ENCODE measurements at regions not wholly inside any gene's neighbourhood (a gene's known extent, or its start where the extent isn't known, plus 50 kb on each side); places are given as distances from the start of the nearest gene placed in this dataset.

DNA sequence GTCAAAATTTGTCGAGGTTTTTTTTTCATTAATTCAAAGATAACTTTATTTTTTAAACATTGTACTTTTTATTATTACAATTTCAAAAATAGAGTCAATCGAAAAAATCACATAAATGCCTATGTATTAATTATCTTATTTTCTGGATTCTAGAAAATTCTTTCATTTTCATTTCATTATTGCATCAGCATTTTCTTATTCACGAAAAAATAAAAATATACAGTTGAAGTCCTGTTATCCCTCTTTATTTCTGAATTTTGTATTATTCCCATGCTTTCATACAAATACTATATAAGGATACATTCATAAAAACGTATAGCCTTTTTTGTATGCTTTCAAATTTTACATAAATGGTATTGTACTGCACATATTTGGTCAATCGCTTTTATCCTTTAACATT, 681.0 kb upstream of the USP24 start (continued):
- TF ChIP-seq, protein P1, sequence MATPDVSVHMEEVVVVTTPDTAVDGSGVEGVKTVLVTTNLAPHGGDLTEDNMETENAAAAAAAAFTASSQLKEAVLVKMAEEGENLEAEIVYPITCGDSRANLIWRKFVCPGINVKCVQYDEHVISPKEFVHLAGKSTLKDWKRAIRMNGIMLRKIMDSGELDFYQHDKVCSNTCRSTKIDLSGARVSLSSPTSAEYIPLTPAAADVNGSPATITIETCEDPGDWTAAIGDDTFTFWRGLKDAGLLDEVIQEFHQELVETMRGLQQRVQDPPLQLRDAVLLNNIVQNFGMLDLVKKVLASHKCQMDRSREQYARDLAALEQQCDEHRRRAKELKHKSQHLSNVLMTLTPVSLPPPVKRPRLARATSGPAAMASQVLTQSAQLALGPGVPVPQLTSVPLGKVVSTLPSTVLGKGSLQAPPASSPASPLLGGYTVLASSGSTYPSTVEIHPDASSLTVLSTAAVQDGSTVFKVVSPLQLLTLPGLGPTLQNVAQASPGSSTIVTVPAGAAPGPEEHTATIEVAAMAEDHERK (CRISPR knock-in tag; IDR thresholded peaks at IDR 0.05; ENCODE audit: low read depth) = no peak
- TF ChIP-seq, protein P2, sequence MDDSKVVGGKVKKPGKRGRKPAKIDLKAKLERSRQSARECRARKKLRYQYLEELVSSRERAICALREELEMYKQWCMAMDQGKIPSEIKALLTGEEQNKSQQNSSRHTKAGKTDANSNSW (CRISPR knock-in tag; IDR thresholded peaks at IDR 0.05; ENCODE audit: borderline replicate concordance) = no peak
- TF ChIP-seq ZNF446 (CRISPR knock-in tag; IDR thresholded peaks at IDR 0.05) (no peak), FOXA1 (IDR thresholded peaks at IDR 0.05) (no peak), FOXA1 (CRISPR knock-in tag; IDR thresholded peaks at IDR 0.05) (no peak), FOXO1 (CRISPR knock-in tag; IDR thresholded peaks at IDR 0.05) (no peak), ATF7-NPFF (CRISPR knock-in tag; IDR thresholded peaks at IDR 0.05; ENCODE audit: low read depth) (no peak), YEATS4 (CRISPR knock-in tag; IDR thresholded peaks at IDR 0.05; ENCODE audit: borderline replicate concordance) (no peak)
- TF ChIP-seq, protein P3, sequence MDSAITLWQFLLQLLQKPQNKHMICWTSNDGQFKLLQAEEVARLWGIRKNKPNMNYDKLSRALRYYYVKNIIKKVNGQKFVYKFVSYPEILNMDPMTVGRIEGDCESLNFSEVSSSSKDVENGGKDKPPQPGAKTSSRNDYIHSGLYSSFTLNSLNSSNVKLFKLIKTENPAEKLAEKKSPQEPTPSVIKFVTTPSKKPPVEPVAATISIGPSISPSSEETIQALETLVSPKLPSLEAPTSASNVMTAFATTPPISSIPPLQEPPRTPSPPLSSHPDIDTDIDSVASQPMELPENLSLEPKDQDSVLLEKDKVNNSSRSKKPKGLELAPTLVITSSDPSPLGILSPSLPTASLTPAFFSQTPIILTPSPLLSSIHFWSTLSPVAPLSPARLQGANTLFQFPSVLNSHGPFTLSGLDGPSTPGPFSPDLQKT (CRISPR knock-in tag; IDR thresholded peaks at IDR 0.05; ENCODE audit: borderline replicate concordance) = no peak

DNA sequence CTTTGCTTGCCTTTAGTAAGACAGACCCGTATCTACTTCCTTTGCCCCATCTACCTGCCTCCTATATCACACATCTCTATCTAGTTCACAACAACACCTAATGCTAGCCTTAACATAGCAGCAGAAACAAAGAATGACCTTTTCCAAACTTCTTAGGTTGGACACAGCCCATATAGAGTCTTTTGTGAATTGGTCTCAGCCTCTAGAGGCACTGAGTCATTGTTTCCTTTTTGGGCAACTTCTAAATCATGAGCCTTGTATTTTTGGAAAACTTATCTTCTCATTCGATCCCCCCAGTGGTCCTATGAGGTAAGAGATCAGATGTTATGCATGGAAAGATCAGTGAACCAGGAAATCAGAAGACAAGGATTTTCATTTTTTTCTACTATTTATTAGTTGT, 679.4 kb upstream of the USP24 start:
- no peak overlapping the region for H3K9ac ChIP-seq (ENCODE audit: insufficient read depth, low read depth, low read length)
- H3K4me2 ChIP-seq (ENCODE audit: low read depth, low read length) = no peak overlapping the region
- intact Hi-C loops (cut with micrococcal nuclease; ENCODE audit: unreplicated experiment) = no loop called here
- no peak for TF ChIP-seq ZNF256 (CRISPR knock-in tag; conservative IDR thresholded peaks at IDR 0.05)
- TF ChIP-seq ZNF616 (CRISPR knock-in tag; IDR thresholded peaks at IDR 0.05; ENCODE audit: low read depth) = no peak
- TF ChIP-seq, protein P4, sequence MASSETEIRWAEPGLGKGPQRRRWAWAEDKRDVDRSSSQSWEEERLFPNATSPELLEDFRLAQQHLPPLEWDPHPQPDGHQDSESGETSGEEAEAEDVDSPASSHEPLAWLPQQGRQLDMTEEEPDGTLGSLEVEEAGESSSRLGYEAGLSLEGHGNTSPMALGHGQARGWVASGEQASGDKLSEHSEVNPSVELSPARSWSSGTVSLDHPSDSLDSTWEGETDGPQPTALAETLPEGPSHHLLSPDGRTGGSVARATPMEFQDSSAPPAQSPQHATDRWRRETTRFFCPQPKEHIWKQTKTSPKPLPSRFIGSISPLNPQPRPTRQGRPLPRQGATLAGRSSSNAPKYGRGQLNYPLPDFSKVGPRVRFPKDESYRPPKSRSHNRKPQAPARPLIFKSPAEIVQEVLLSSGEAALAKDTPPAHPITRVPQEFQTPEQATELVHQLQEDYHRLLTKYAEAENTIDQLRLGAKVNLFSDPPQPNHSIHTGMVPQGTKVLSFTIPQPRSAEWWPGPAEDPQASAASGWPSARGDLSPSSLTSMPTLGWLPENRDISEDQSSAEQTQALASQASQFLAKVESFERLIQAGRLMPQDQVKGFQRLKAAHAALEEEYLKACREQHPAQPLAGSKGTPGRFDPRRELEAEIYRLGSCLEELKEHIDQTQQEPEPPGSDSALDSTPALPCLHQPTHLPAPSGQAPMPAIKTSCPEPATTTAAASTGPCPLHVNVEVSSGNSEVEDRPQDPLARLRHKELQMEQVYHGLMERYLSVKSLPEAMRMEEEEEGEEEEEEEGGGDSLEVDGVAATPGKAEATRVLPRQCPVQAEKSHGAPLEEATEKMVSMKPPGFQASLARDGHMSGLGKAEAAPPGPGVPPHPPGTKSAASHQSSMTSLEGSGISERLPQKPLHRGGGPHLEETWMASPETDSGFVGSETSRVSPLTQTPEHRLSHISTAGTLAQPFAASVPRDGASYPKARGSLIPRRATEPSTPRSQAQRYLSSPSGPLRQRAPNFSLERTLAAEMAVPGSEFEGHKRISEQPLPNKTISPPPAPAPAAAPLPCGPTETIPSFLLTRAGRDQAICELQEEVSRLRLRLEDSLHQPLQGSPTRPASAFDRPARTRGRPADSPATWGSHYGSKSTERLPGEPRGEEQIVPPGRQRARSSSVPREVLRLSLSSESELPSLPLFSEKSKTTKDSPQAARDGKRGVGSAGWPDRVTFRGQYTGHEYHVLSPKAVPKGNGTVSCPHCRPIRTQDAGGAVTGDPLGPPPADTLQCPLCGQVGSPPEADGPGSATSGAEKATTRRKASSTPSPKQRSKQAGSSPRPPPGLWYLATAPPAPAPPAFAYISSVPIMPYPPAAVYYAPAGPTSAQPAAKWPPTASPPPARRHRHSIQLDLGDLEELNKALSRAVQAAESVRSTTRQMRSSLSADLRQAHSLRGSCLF (CRISPR knock-in tag; IDR thresholded peaks at IDR 0.05; ENCODE audit: borderline replicate concordance) = no peak
- ChIA-PET POLR2A (no interaction called here), CTCF (ENCODE audit: low intra/inter-chr PET ratio, low total read pairs) (no interaction called here)
- H3K79me2 ChIP-seq (ENCODE audit: insufficient read depth, low read length) = no peaks in the 10 kb centered on the region
- H3K9me3 ChIP-seq (ENCODE audit: low read length) = no peaks in the 10 kb centered on the region
- H3K4me1 ChIP-seq (ENCODE audit: insufficient read depth, low read length) = no peaks in the 10 kb centered on the region; the same call in 1 of the 2 replicates
- no peak overlapping the region for H2AFZ ChIP-seq (ENCODE audit: low read length)
- in situ Hi-C loops (cut with HindIII; ENCODE audit: extremely low pct_ligation_motif_present, low pct_unique_long_range_greater_than_20kb) = loop anchor here (5.0 to 25.0 kb wide), 3 partner anchors 407 to 610 kb away; no protein-coding TSS in a partner anchor
- no peak overlapping the region for H3K27ac ChIP-seq (ENCODE audit: extremely low read length, insufficient read depth, low read length)
- no peak overlapping the region for H3K4me3 ChIP-seq (replicated peaks in 1 of 3; ENCODE audit: insufficient read depth in 1 of 3, low read depth in 2 of 3, low read length in 3 of 3)
- FAIRE-seq (no peak), DNase-seq (ENCODE audit: low spot score) (no peak), ATAC-seq (no peak)
- H3K27me3 ChIP-seq (ENCODE audit: control insufficient read depth in 1 of 2, insufficient read depth in 2 of 2, low read length in 2 of 2) = no peaks in the 10 kb centered on the region; a peak in 1 of 5 replicates
- WGBS (ENCODE audit: low lambda C conversion rate) = 0% methylated on average over 2 of the region's 2 CpGs
- no TSS peak for BruUV-seq (replicated peaks)
- no peaks in the 10 kb centered on the region for H3K36me3 ChIP-seq (replicated peaks in 1 of 2; ENCODE audit: control insufficient read depth in 1 of 2, insufficient read depth in 2 of 2, low read length in 2 of 2)
- H4K20me1 ChIP-seq (ENCODE audit: insufficient read depth, low read length) = no peaks in the 10 kb centered on the region
